ENCODE measurements at regions not wholly inside any gene's neighbourhood (a gene's known extent, or its start where the extent isn't known, plus 50 kb on each side); places are given as distances from the start of the nearest gene placed in this dataset.

GRCh38 chr5:111572561-111572960, 60.2 kb upstream of the STARD4 start:
- no peak for DNase-seq

- no peak for DNase-seq
These were observed 50.9 kb upstream of the STARD4 start for GRCh38 chr5:111563031-111563822.

- DNase-seq = no peak
These were observed 50.2 kb upstream of the STARD4 start for GRCh38 chr5:111562561-111562960.

Measured in activated CD4-positive, alpha-beta T cell treated with anti-CD3 and anti-CD28 coated beads, Interleukin-2, amount 50 U/mL, for 16 hours (primary cell).